ENCODE measurements at regions not wholly inside any gene's neighbourhood (a gene's known extent, or its start where the extent isn't known, plus 50 kb on each side); places are given as distances from the start of the nearest gene placed in this dataset.

GRCh38 chr13:30124131-30124768, 183.1 kb downstream of the KATNAL1 start:
- H3K27ac ChIP-seq: no peak overlapping the region
- no peaks in the 10 kb centered on the region for H3K9me3 ChIP-seq
- H3K4me3 ChIP-seq: no peak overlapping the region
- no peaks in the 10 kb centered on the region for H3K36me3 ChIP-seq (ENCODE audit: low read depth, missing control alignments)
- no peaks in the 10 kb centered on the region for H3K27me3 ChIP-seq
- H3K4me1 ChIP-seq: peaks cover 15% of the 10 kb centered on the region
- WGBS, 2 donors: 82 to 88% methylated on average over 18 of the region's 18 CpGs
- DNase-seq: no peak
- intact Hi-C loops (cut with DNase I; ENCODE audit: low total_unique reads): no loop called here
- no peak for TF ChIP-seq POLR2A (IDR thresholded peaks at IDR 0.05)
- TF ChIP-seq, protein P1, sequence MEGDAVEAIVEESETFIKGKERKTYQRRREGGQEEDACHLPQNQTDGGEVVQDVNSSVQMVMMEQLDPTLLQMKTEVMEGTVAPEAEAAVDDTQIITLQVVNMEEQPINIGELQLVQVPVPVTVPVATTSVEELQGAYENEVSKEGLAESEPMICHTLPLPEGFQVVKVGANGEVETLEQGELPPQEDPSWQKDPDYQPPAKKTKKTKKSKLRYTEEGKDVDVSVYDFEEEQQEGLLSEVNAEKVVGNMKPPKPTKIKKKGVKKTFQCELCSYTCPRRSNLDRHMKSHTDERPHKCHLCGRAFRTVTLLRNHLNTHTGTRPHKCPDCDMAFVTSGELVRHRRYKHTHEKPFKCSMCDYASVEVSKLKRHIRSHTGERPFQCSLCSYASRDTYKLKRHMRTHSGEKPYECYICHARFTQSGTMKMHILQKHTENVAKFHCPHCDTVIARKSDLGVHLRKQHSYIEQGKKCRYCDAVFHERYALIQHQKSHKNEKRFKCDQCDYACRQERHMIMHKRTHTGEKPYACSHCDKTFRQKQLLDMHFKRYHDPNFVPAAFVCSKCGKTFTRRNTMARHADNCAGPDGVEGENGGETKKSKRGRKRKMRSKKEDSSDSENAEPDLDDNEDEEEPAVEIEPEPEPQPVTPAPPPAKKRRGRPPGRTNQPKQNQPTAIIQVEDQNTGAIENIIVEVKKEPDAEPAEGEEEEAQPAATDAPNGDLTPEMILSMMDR (IDR thresholded peaks at IDR 0.05): no peak

DNA sequence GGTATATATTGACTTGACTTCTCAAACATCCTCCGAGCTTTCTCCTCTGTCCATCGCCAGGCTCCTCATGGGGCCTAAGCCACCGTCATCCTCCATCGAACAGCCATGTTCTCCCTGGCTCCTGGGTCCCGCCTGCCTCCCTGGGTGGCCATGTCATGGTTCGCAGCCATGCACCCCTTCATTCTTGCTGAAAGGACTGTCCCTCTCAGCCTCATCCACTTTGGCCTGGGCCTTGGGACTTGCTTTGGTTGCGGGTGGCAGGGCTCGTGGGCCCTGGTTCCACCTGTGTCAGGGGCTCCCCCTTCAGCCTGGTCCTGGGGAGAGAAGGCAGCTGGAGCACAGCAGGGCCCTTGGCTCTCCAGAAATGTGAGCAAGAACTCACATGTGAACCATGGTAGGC, 183.8 kb downstream of the KATNAL1 start:
- DNase-seq: no peak
- 95 to 97% methylated on average over 8 of the region's 8 CpGs for whole genome bisulfite sequencing, 2 donors
- Histone ChIP-seq H3K36me3 (ENCODE audit: low read depth, missing control alignments) (no peaks in the 10 kb centered on the region), H3K4me3 (no peak overlapping the region), H3K9me3 (no peaks in the 10 kb centered on the region), H3K27me3 (no peaks in the 10 kb centered on the region), H3K4me1 (peaks cover 15% of the 10 kb centered on the region), H3K27ac (no peak overlapping the region)
- TF ChIP-seq, protein P1 (IDR thresholded peaks at IDR 0.05): no peak
- TF ChIP-seq POLR2A (IDR thresholded peaks at IDR 0.05): no peak
- intact Hi-C loops (cut with DNase I; ENCODE audit: low total_unique reads): no loop called here

GRCh38 chr13:30121666-30122065, 185.7 kb downstream of the KATNAL1 start:
- intact Hi-C loops (cut with DNase I; ENCODE audit: low total_unique reads): no loop called here
- no peaks in the 10 kb centered on the region for H3K27me3 ChIP-seq
- H3K36me3 ChIP-seq (ENCODE audit: low read depth, missing control alignments): no peaks in the 10 kb centered on the region
- no peak for DNase-seq
- no peaks in the 10 kb centered on the region for H3K9me3 ChIP-seq
- no peak overlapping the region for H3K4me3 ChIP-seq
- H3K27ac ChIP-seq: no peak overlapping the region
- TF ChIP-seq, protein P1 (IDR thresholded peaks at IDR 0.05): no peak
- TF ChIP-seq POLR2A (IDR thresholded peaks at IDR 0.05): no peak
- H3K4me1 ChIP-seq: peaks cover 12% of the 10 kb centered on the region

- H3K27ac ChIP-seq: no peak overlapping the region
- WGBS, 2 donors: 90% methylated on average over 2 of the region's 2 CpGs
- TF ChIP-seq, protein P1 (IDR thresholded peaks at IDR 0.05): no peak
- TF ChIP-seq POLR2A (IDR thresholded peaks at IDR 0.05): no peak
- H3K9me3 ChIP-seq: no peaks in the 10 kb centered on the region
- H3K4me3 ChIP-seq: no peak overlapping the region
- H3K4me1 ChIP-seq: peaks cover 8% of the 10 kb centered on the region
- intact Hi-C loops (cut with DNase I; ENCODE audit: low total_unique reads): no loop called here
- DNase-seq: no peak
- no peaks in the 10 kb centered on the region for H3K36me3 ChIP-seq (ENCODE audit: low read depth, missing control alignments)
- no peaks in the 10 kb centered on the region for H3K27me3 ChIP-seq
Measured at GRCh38 chr13:30121244-30121643, 186.1 kb downstream of the KATNAL1 start.

- WGBS, 2 donors: 47 to 73% methylated on average over 1 of the region's 1 CpG
- intact Hi-C loops (cut with DNase I; ENCODE audit: low total_unique reads): no loop called here
- no peaks in the 10 kb centered on the region for H3K9me3 ChIP-seq
- peaks cover 11% of the 10 kb centered on the region for H3K4me1 ChIP-seq
- no peaks in the 10 kb centered on the region for H3K27me3 ChIP-seq
- TF ChIP-seq, protein P1 (IDR thresholded peaks at IDR 0.05): no peak
- no peak for TF ChIP-seq POLR2A (IDR thresholded peaks at IDR 0.05)
- no peak overlapping the region for H3K4me3 ChIP-seq
- no peak overlapping the region for H3K27ac ChIP-seq
- no peak for DNase-seq
- H3K36me3 ChIP-seq (ENCODE audit: low read depth, missing control alignments): no peaks in the 10 kb centered on the region
Measured at GRCh38 chr13:30120133-30120822, 187.1 kb downstream of the KATNAL1 start.
